BE2C (cell line): ENCODE measurements at regions not wholly inside any gene's neighbourhood (a gene's known extent, or its start where the extent isn't known, plus 50 kb on each side); places are given as distances from the start of the nearest gene placed in this dataset.

ENCODE experiments used
- DNase-seq: peaks from one replicate; pipeline ENCODE4 v3.0.0-alpha.2; 2020
- H3K27me3 ChIP-seq: fragments of 250-450 bp; sonication (Bioruptor Pico); 2 replicates; pipeline ENCODE4 v1.5.1; 2020; ENCODE audit warnings: mild to moderate bottlenecking
- H3K36me3 ChIP-seq: fragments of 250-450 bp; sonication (Bioruptor Pico); 2 replicates; pipeline ENCODE4 v1.5.1; 2020; ENCODE audit warnings: mild to moderate bottlenecking
- H3K4me1 ChIP-seq: fragments of 250-450 bp; sonication (Bioruptor Pico); 2 replicates; pipeline ENCODE4 v1.5.1; 2020
- H3K4me3 ChIP-seq: 2 replicates; pipeline ENCODE4 v1.5.1; 2011; ENCODE audit warnings: low read depth, low read length
- H3K9me3 ChIP-seq: fragments of 250-450 bp; sonication (Bioruptor Pico); 2 replicates; pipeline ENCODE4 v1.5.1; 2020
- TF ChIP-seq, protein P1 (sequence below): IDR thresholded peaks from 2 replicates; pipeline ENCODE4 v1.5.1; 2012; ENCODE audit warnings: mild to moderate bottlenecking, low read depth, low read length

DNA sequence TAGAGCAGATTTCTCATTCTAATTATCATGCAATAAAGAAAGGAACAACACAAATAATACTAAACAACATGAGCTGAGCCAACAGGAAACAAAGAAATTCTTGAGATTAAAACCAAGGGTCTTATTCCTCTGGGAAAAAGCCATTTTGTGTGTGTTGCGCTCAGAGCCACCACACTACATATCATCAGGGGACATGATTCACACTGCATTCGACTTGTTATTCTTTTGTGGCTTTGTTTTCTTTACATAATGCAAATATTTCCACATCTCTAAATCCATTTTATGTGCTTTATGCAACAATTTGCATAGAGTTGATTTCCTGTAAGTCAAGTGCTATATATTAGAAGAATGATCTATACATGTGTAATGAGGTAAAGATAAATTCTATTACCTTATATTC, 719.6 kb downstream of the TBC1D32 start:
- H3K27me3 ChIP-seq = no peaks in the 10 kb centered on the region

DNA sequence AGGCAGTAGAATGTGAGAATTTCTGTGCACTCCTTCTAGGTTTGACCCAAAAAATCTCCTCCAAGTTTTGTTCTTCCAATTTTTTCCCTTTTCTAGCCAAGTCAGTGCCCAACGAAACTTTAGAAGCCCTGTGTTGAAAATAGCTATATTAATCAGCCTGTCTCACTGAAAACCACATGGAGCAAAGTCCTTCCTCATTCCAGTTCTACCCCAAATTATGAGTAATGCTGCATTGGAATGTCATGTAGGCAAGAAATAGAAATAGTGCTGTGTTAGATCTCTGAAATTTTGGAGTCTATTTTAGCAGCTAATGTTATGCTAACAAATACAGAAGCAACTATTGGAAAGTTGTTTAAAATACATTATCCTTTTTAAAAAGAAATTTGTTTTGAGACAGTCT, 725.5 kb downstream of the TBC1D32 start:
- TF ChIP-seq, protein P1, sequence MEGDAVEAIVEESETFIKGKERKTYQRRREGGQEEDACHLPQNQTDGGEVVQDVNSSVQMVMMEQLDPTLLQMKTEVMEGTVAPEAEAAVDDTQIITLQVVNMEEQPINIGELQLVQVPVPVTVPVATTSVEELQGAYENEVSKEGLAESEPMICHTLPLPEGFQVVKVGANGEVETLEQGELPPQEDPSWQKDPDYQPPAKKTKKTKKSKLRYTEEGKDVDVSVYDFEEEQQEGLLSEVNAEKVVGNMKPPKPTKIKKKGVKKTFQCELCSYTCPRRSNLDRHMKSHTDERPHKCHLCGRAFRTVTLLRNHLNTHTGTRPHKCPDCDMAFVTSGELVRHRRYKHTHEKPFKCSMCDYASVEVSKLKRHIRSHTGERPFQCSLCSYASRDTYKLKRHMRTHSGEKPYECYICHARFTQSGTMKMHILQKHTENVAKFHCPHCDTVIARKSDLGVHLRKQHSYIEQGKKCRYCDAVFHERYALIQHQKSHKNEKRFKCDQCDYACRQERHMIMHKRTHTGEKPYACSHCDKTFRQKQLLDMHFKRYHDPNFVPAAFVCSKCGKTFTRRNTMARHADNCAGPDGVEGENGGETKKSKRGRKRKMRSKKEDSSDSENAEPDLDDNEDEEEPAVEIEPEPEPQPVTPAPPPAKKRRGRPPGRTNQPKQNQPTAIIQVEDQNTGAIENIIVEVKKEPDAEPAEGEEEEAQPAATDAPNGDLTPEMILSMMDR = no peak
- H3K9me3 ChIP-seq = no peaks in the 10 kb centered on the region
- H3K4me3 ChIP-seq = no peak overlapping the region
- no peaks in the 10 kb centered on the region for H3K4me1 ChIP-seq
- no peak for DNase-seq
- H3K27me3 ChIP-seq = no peaks in the 10 kb centered on the region
- no peaks in the 10 kb centered on the region for H3K36me3 ChIP-seq

More for the DNA sequence above, 719.6 kb downstream of the TBC1D32 start:
- Histone ChIP-seq H3K36me3 (no peaks in the 10 kb centered on the region), H3K4me3 (no peak overlapping the region), H3K9me3 (no peaks in the 10 kb centered on the region), H3K4me1 (no peaks in the 10 kb centered on the region)
- no peak for DNase-seq
- TF ChIP-seq, protein P1 = no peak

DNA sequence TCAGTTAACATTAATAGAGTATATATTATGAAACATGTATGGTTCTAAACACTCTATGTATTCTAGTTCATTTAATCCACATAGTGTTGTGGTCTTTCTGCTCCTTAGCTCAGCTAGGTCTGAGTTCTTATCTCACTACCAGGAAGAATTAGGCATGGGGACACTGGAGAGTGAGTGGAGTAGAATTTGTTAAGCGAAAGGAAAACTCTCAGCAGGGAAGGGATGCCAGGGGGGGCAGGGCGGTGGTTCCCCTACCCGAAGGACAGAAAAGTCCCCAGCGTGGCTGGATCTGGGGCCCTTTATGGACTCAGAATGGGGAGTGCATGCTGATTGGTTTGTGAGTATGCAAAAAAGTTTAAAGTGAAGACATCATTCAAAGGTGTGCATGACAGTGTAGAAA, 727.5 kb downstream of the TBC1D32 start:
- Histone ChIP-seq H3K27me3 (no peaks in the 10 kb centered on the region), H3K4me1 (no peaks in the 10 kb centered on the region), H3K36me3 (no peaks in the 10 kb centered on the region), H3K9me3 (no peaks in the 10 kb centered on the region), H3K4me3 (no peak overlapping the region)
- DNase-seq = no peak
- TF ChIP-seq, protein P1 = no peak

DNA sequence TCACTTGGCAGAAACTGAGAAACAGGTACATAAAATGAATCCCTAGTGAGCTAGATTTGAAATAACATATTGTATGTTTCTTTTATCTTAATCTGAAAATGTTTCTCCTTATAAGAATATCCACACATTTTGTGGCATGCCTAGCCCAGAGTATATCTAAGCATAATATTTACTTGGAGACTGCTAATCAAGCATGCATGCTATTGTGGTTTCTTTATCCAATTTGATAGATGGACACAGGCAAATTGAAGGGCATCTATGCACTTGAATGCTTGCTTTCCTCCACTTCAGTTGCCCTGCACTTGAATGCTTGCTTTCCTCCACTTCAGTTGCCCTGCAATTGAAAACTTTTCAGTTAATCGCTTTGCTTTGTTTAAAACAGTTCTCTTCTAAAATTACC, 729.8 kb downstream of the TBC1D32 start:
- Histone ChIP-seq H3K9me3 (no peaks in the 10 kb centered on the region), H3K36me3 (no peaks in the 10 kb centered on the region), H3K4me1 (no peaks in the 10 kb centered on the region), H3K4me3 (no peak overlapping the region), H3K27me3 (no peaks in the 10 kb centered on the region)
- no peak for DNase-seq
- TF ChIP-seq, protein P1 = no peak

DNA sequence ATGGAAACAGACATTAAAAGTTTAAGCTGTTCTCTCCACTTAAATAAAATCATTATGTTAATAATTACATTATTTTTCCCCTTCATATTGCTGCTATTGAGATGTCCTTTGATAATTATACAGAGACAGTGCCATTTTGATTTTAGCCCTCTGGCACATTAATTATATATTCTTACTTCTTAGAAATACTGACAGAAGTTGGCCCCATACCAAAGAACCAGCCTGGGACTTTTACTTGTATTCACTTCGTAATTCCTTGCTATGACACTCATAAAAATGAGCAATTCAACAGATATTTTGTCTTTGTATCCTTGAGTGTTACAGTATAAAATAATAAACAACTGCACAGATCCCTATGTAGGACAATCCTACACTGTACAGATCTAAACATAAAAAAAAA, 743.7 kb downstream of the TBC1D32 start:
- H3K27me3 ChIP-seq = no peaks in the 10 kb centered on the region
- no peaks in the 10 kb centered on the region for H3K36me3 ChIP-seq
- TF ChIP-seq, protein P1 = no peak
- DNase-seq = no peak
- no peak overlapping the region for H3K4me3 ChIP-seq
- no peaks in the 10 kb centered on the region for H3K9me3 ChIP-seq
- H3K4me1 ChIP-seq = peaks cover 6% of the 10 kb centered on the region; the same call in 1 of the 2 replicates

DNA sequence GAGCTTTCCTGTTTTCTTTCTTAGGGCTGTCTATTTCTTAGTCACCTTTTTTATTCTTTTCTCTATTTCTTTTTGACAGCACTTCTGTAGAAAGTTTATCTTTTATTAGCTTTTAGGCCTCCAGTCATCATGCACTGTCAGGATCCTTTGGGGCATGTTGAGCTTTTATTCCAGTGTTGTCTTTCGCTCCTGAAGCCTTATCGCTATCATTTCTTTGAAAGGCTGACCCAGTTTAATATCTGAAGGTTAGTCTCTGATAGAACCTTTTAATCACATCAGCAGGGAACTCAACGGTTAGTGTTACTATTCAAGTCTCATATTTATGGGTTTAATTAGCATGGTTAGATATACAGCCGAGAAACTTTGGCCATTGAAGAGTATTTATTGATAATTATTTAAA, 745.9 kb downstream of the TBC1D32 start:
- Histone ChIP-seq H3K4me1 (peaks cover 6% of the 10 kb centered on the region; the same call in 1 of the 2 replicates), H3K36me3 (no peaks in the 10 kb centered on the region), H3K9me3 (no peaks in the 10 kb centered on the region), H3K4me3 (no peak overlapping the region), H3K27me3 (no peaks in the 10 kb centered on the region)
- TF ChIP-seq, protein P1 = no peak
- DNase-seq = no peak
